SU-DHL-6 (cell line): ENCODE measurements at regions not wholly inside any gene's neighbourhood (a gene's known extent, or its start where the extent isn't known, plus 50 kb on each side); places are given as distances from the start of the nearest gene placed in this dataset.

Experiments used
- EZH2phosphoT487 ChIP-seq: fragments of 200-600 bp; sonication (generic), shearing (Covaris generic); conservative IDR thresholded peaks from 2 replicates; pipeline ENCODE4 v1.6.1; 2018; ENCODE audit warnings: mild to moderate bottlenecking, antibody characterized with exemption, low read length, moderate library complexity, mixed read lengths
- TF ChIP-seq, protein P1 (sequence below): fragments of 200-600 bp; sonication (generic); IDR thresholded peaks from one replicate; pipeline ENCODE4 v1.5.1; 2017; ENCODE audit warnings: antibody characterized with exemption, mild to moderate bottlenecking, low read length, moderate library complexity; ENCODE audit not compliant: insufficient read depth, poor library complexity, severe bottlenecking

GRCh38 chr9:93871286-93871685 lies 83.9 kb downstream of the BARX1 start:
- TF ChIP-seq, protein P1, sequence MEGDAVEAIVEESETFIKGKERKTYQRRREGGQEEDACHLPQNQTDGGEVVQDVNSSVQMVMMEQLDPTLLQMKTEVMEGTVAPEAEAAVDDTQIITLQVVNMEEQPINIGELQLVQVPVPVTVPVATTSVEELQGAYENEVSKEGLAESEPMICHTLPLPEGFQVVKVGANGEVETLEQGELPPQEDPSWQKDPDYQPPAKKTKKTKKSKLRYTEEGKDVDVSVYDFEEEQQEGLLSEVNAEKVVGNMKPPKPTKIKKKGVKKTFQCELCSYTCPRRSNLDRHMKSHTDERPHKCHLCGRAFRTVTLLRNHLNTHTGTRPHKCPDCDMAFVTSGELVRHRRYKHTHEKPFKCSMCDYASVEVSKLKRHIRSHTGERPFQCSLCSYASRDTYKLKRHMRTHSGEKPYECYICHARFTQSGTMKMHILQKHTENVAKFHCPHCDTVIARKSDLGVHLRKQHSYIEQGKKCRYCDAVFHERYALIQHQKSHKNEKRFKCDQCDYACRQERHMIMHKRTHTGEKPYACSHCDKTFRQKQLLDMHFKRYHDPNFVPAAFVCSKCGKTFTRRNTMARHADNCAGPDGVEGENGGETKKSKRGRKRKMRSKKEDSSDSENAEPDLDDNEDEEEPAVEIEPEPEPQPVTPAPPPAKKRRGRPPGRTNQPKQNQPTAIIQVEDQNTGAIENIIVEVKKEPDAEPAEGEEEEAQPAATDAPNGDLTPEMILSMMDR: no peak
- TF ChIP-seq EZH2phosphoT487: no peak
